Right atrium auricular region (tissue), 2 donors: ENCODE measurements at regions not wholly inside any gene's neighbourhood (a gene's known extent, or its start where the extent isn't known, plus 50 kb on each side); places are given as distances from the start of the nearest gene placed in this dataset.

ENCODE experiments used
- DNase-seq: peaks from one replicate; pipeline ENCODE4 v3.0.0-alpha.2; 2019; ENCODE audit warnings: low spot score
- H3K27ac ChIP-seq, 2 donors: fragments of 200-600 bp; sonication (generic); 1 replicate in 1 of 2; 2 replicates in 1 of 2; pipeline ENCODE4 v1.5.1; 2016 to 2019
- H3K27me3 ChIP-seq, 2 donors: fragments of 200-600 bp; sonication (generic); one replicate each; pipeline versions ENCODE4 v1.5.1 to v1.6.0; 2017 to 2019
- H3K36me3 ChIP-seq: fragments of 200-600 bp; sonication (generic); one replicate; pipeline ENCODE4 v1.5.1; 2016
- H3K4me1 ChIP-seq, 2 donors: fragments of 200-600 bp; sonication (generic); one replicate each; pipeline versions ENCODE4 v1.5.1 to v1.6.0; 2017 to 2019
- H3K4me3 ChIP-seq, 2 donors: fragments of 200-600 bp; sonication (generic); 1 replicate in 1 of 2; 2 replicates in 1 of 2; pipeline ENCODE4 v1.5.1; 2017 to 2019; ENCODE audit warnings: mild to moderate bottlenecking in 1 of 2, moderate library complexity in 1 of 2
- H3K9me3 ChIP-seq, 2 donors: fragments of 200-600 bp; sonication (generic); one replicate each; pipeline ENCODE4 v1.5.1; 2019
- CTCF ChIP-seq, 2 donors: fragments of 200-600 bp; sonication (generic); IDR thresholded peaks; one replicate each; pipeline ENCODE4 v1.5.1; 2019; ENCODE audit warnings: antibody characterized with exemption in 2 of 2

GRCh38 chr18:71505526-71505925, 1038.6 kb downstream of the CBLN2 start:
- no peaks in the 10 kb centered on the region for H3K9me3 ChIP-seq
- no peak overlapping the region for H3K4me3 ChIP-seq
- H3K27me3 ChIP-seq, result no peaks in the 10 kb centered on the region
- no peaks in the 10 kb centered on the region for H3K36me3 ChIP-seq
- no peak for TF ChIP-seq CTCF (IDR thresholded peaks at IDR 0.05)
- no peak overlapping the region for H3K27ac ChIP-seq
- no peaks in the 10 kb centered on the region for H3K4me1 ChIP-seq
- no peak for DNase-seq

- no peak overlapping the region for H3K27ac ChIP-seq
- H3K4me1 ChIP-seq, result no peaks in the 10 kb centered on the region
- peaks cover 2 to 4% of the 10 kb centered on the region in 2 donors for H3K9me3 ChIP-seq
- no peak for DNase-seq
- no peaks in the 10 kb centered on the region for H3K27me3 ChIP-seq
- no peak overlapping the region for H3K4me3 ChIP-seq
- TF ChIP-seq CTCF (IDR thresholded peaks at IDR 0.05), result no peak
- H3K36me3 ChIP-seq, result no peaks in the 10 kb centered on the region
Observed at GRCh38 chr18:71503222-71503621, 1040.9 kb downstream of the CBLN2 start.

GRCh38 chr18:71485611-71486010, 1058.5 kb downstream of the CBLN2 start:
- DNase-seq, result no peak
- Histone ChIP-seq H3K27me3 (no peaks in the 10 kb centered on the region), H3K4me3 (no peak overlapping the region), H3K9me3 (peaks cover 0 to 10% of the 10 kb centered on the region in 2 donors), H3K27ac (no peak overlapping the region), H3K4me1 (no peaks in the 10 kb centered on the region), H3K36me3 (no peaks in the 10 kb centered on the region)
- no peak for TF ChIP-seq CTCF (IDR thresholded peaks at IDR 0.05)

- TF ChIP-seq CTCF (IDR thresholded peaks at IDR 0.05), result no peak
Observed at GRCh38 chr18:71471963-71472725, 1072.0 kb downstream of the CBLN2 start.

GRCh38 chr18:71456206-71456605, 1087.9 kb downstream of the CBLN2 start:
- Histone ChIP-seq H3K27ac (no peak overlapping the region), H3K4me3 (no peak overlapping the region), H3K4me1 (no peaks in the 10 kb centered on the region), H3K27me3 (no peaks in the 10 kb centered on the region), H3K9me3 (no peaks in the 10 kb centered on the region), H3K36me3 (no peaks in the 10 kb centered on the region)
- no peak for DNase-seq
- TF ChIP-seq CTCF (IDR thresholded peaks at IDR 0.05), result no peak

More at GRCh38 chr18:71471963-71472725, 1072.0 kb downstream of the CBLN2 start:
- DNase-seq, result no peak
- H3K27ac ChIP-seq, result no peak overlapping the region
- H3K27me3 ChIP-seq, result no peaks in the 10 kb centered on the region
- H3K4me1 ChIP-seq, result no peaks in the 10 kb centered on the region
- H3K4me3 ChIP-seq, result no peak overlapping the region
- no peaks in the 10 kb centered on the region for H3K9me3 ChIP-seq
- H3K36me3 ChIP-seq, result no peaks in the 10 kb centered on the region

GRCh38 chr18:71450257-71450656, 1093.9 kb downstream of the CBLN2 start:
- no peaks in the 10 kb centered on the region for H3K27me3 ChIP-seq
- H3K4me1 ChIP-seq, result no peaks in the 10 kb centered on the region
- no peak overlapping the region for H3K27ac ChIP-seq
- H3K9me3 ChIP-seq, result peaks cover 0 to 6% of the 10 kb centered on the region in 2 donors
- no peaks in the 10 kb centered on the region for H3K36me3 ChIP-seq
- no peak for DNase-seq
- no peak for TF ChIP-seq CTCF (IDR thresholded peaks at IDR 0.05)
- H3K4me3 ChIP-seq, result no peak overlapping the region
